Eye (tissue), 1 donor: ENCODE measurements at regions not wholly inside any gene's neighbourhood (a gene's known extent, or its start where the extent isn't known, plus 50 kb on each side); places are given as distances from the start of the nearest gene placed in this dataset.

Experiments used
- DNase-seq: peaks from one replicate; pipeline ENCODE4 v3.0.0-alpha.2; 2015

- no peak for DNase-seq
Measured at GRCh38 chr13:99892866-99893504, 78.6 kb downstream of the ZIC5 start.

- DNase-seq: no peak
Measured at GRCh38 chr13:99892196-99892613, 79.4 kb downstream of the ZIC5 start.

GRCh38 chr13:99886706-99887105, 84.9 kb downstream of the ZIC5 start:
- DNase-seq: no peak

GRCh38 chr13:99884913-99885312, 86.7 kb downstream of the ZIC5 start:
- no peak for DNase-seq

GRCh38 chr13:99883805-99884204, 87.8 kb downstream of the ZIC5 start:
- DNase-seq: no peak

GRCh38 chr13:99878921-99879610, 92.5 kb downstream of the ZIC5 start:
- no peak for DNase-seq

- no peak for DNase-seq
Measured at GRCh38 chr13:99876651-99877050, 94.9 kb downstream of the ZIC5 start.

GRCh38 chr13:99875391-99875790, 96.2 kb downstream of the ZIC5 start:
- DNase-seq: no peak

GRCh38 chr13:99873832-99874430, 97.6 kb downstream of the ZIC5 start:
- DNase-seq: no peak

GRCh38 chr13:99873141-99873540, 98.4 kb downstream of the ZIC5 start:
- no peak for DNase-seq

- DNase-seq: peak; percentile 24
Measured at GRCh38 chr13:99871249-99871898, 100.2 kb downstream of the ZIC5 start.

GRCh38 chr13:99870541-99870940, 101.0 kb downstream of the ZIC5 start:
- no peak for DNase-seq

GRCh38 chr13:99869830-99870229, 101.7 kb downstream of the ZIC5 start:
- no peak for DNase-seq

GRCh38 chr13:99868767-99869166, 102.8 kb downstream of the ZIC5 start:
- no peak for DNase-seq

GRCh38 chr13:99867535-99868257, 103.9 kb downstream of the ZIC5 start:
- no peak for DNase-seq

- no peak for DNase-seq
Measured at GRCh38 chr13:99866781-99867180, 104.8 kb downstream of the ZIC5 start.

GRCh38 chr13:99865420-99865930, 106.1 kb downstream of the ZIC5 start:
- DNase-seq: no peak

GRCh38 chr13:99864627-99864990, 107.0 kb downstream of the ZIC5 start:
- peak; percentile 22 for DNase-seq

GRCh38 chr13:99863789-99864626, 107.6 kb downstream of the ZIC5 start:
- DNase-seq: peak; percentile 10

- peak; percentile 37 for DNase-seq
Measured at GRCh38 chr13:99862244-99862643, 109.3 kb downstream of the ZIC5 start.

GRCh38 chr13:99861771-99862170, 109.8 kb downstream of the ZIC5 start:
- peak; percentile 34 for DNase-seq

GRCh38 chr13:99860745-99861144, 110.8 kb downstream of the ZIC5 start:
- DNase-seq: peak; percentile 68
